ENCODE measurements at regions not wholly inside any gene's neighbourhood (a gene's known extent, or its start where the extent isn't known, plus 50 kb on each side); places are given as distances from the start of the nearest gene placed in this dataset.

DNA sequence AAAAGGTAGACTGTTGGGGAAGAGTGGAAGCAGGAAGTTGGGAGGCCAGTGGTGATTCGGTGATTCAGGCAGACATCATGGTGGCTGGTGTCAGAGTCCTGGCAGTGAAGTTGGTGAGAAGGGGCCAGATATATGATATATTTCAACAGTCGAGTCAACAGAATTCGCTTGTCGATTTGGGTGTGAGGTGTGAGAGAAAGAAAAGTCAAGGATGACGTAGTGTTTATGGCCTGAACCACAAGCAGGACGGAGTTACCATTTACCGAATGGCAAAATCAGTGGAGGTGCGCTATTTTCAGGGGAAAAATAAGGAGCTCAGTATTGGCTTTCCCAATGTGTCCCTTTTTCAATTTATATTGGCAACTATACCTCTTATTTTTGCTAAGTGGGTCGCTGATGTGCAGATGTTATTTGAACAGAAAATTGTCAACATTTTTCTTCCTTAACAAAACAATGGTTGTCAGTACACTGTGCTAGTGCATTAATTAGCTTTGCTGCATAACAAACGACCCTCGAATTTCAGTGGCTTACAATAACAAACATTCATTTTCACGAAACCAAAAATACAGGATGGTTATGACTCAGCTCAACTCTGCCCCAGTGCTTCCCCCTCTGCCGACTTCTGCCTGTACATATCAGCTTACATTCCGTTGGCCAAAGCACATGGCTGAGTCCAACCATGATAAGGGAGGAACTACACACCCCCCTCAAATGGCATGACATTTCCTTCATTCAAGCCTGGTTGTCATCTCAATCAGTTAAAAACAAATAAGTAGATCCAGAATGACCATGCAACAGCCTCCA lies 255.0 kb upstream of the ZFP64 start:
- DNase-seq: no peak
- H3K79me2 ChIP-seq (ENCODE audit: insufficient read depth): no peaks in the 10 kb centered on the region
- H3K4me2 ChIP-seq (ENCODE audit: unreplicated experiment): no peak overlapping the region
- WGBS, 2 experiments (ENCODE audit: low coverage in 1 of 2, low lambda C conversion rate in 2 of 2, missing lambda C conversion rate in 2 of 2): 85 to 88% methylated on average over 14 of the region's 14 CpGs
- no peak overlapping the region for H3K4me3 ChIP-seq
- in situ Hi-C loops (cut with MboI): no loop called here
- no peak overlapping the region for H3K27ac ChIP-seq
- no peaks in the 10 kb centered on the region for H3F3A ChIP-seq (ENCODE audit: insufficient read depth)
- H3K36me3 ChIP-seq (ENCODE audit: low read depth): no peaks in the 10 kb centered on the region
- H3K9me3 ChIP-seq (ENCODE audit: low read depth): no peaks in the 10 kb centered on the region
- no peaks in the 10 kb centered on the region for H3K9me2 ChIP-seq (ENCODE audit: insufficient read depth)
- H3K27me3 ChIP-seq (replicated peaks; ENCODE audit: insufficient read depth): no peaks in the 10 kb centered on the region
- H2AFZ ChIP-seq: no peak overlapping the region
- TF ChIP-seq EZH2phosphoT487 (IDR thresholded peaks at IDR 0.05; ENCODE audit: insufficient read depth, low read depth) (no peak), EZH2 (IDR thresholded peaks at IDR 0.05; ENCODE audit: insufficient read depth, poor library complexity, severe bottlenecking) (no peak)
- H3K9ac ChIP-seq: no peak overlapping the region
- 0 out of 2 replicates have a peak, but pooled peaks cover 4% of the 10 kb centered on the region for H3K4me1 ChIP-seq (ENCODE audit: insufficient read depth)
- H4K20me1 ChIP-seq (ENCODE audit: insufficient read depth): no peaks in the 10 kb centered on the region

DNA sequence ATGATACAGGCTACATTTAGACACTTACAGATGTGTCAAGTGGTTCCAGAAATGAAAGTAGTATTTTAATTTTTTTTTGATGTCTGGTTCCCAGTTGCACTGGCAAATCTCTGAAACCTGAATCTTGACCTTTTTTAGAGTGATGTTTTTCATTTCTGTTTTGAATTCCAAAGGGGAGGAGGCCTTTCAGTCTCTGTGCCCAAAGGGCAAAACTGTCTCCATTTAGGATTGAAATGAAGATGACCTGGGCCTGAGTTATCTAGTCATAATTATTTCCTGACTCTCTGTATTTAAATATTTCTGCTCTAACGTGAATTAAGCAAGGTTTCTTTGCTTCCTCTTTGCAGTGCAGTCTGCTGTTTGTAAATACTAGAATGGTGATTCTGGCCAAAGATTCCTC lies 252.9 kb upstream of the ZFP64 start:
- no peak overlapping the region for H3K27ac ChIP-seq
- H2AFZ ChIP-seq: peak overlapping the region; percentile 31; the same call in 1 of the 2 replicates
- H3K36me3 ChIP-seq (ENCODE audit: low read depth): no peaks in the 10 kb centered on the region
- no peaks in the 10 kb centered on the region for H3F3A ChIP-seq (ENCODE audit: insufficient read depth)
- DNase-seq: no peak
- H3K79me2 ChIP-seq (ENCODE audit: insufficient read depth): no peaks in the 10 kb centered on the region
- H3K9me2 ChIP-seq (ENCODE audit: insufficient read depth): no peaks in the 10 kb centered on the region
- H4K20me1 ChIP-seq (ENCODE audit: insufficient read depth): no peaks in the 10 kb centered on the region
- no peaks in the 10 kb centered on the region for H3K9me3 ChIP-seq (ENCODE audit: low read depth)
- H3K9ac ChIP-seq: no peak overlapping the region
- no peaks in the 10 kb centered on the region for H3K27me3 ChIP-seq (replicated peaks; ENCODE audit: insufficient read depth)
- H3K4me1 ChIP-seq (ENCODE audit: insufficient read depth): 0 out of 2 replicates have a peak, but pooled peaks cover 4% of the 10 kb centered on the region
- TF ChIP-seq EZH2phosphoT487 (IDR thresholded peaks at IDR 0.05; ENCODE audit: insufficient read depth, low read depth): no peak
- no peak for TF ChIP-seq EZH2 (IDR thresholded peaks at IDR 0.05; ENCODE audit: insufficient read depth, poor library complexity, severe bottlenecking)
- H3K4me2 ChIP-seq (ENCODE audit: unreplicated experiment): no peak overlapping the region
- no peak overlapping the region for H3K4me3 ChIP-seq
- whole genome bisulfite sequencing, 2 experiments (ENCODE audit: low coverage in 1 of 2, low lambda C conversion rate in 2 of 2, missing lambda C conversion rate in 2 of 2): 6 to 31% methylated on average over 1 of the region's 1 CpG
- in situ Hi-C loops (cut with MboI): no loop called here

DNA sequence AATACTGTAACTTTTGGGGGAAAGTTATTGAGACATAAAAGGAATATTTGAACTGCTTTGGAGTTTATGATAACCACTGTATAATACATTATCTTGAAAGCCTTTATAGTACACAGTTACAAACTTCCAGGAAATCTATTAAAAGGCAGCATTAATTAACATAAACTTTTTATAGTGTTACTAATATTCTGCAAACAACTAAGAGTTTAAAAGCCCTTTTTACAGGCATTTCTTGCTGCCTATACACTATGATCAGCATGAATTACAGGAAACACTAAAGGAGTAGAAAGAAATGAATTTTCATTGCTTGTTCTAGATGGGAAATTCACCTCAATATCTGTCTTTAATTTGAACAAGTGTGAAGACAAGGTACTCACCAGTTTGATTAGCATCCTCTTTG lies 252.3 kb upstream of the ZFP64 start:
- no peaks in the 10 kb centered on the region for H3K9me2 ChIP-seq (ENCODE audit: insufficient read depth)
- H3K4me1 ChIP-seq (ENCODE audit: insufficient read depth): 0 out of 2 replicates have a peak, but pooled peaks cover 4% of the 10 kb centered on the region
- H3K27ac ChIP-seq: no peak overlapping the region
- H3K9ac ChIP-seq: no peak overlapping the region
- no peak overlapping the region for H3K4me3 ChIP-seq
- H3K36me3 ChIP-seq (ENCODE audit: low read depth): no peaks in the 10 kb centered on the region
- no peaks in the 10 kb centered on the region for H3K9me3 ChIP-seq (ENCODE audit: low read depth)
- no peaks in the 10 kb centered on the region for H3K27me3 ChIP-seq (replicated peaks; ENCODE audit: insufficient read depth)
- peak overlapping the region; percentile 31; the same call in 1 of the 2 replicates for H2AFZ ChIP-seq
- TF ChIP-seq EZH2phosphoT487 (IDR thresholded peaks at IDR 0.05; ENCODE audit: insufficient read depth, low read depth): no peak
- no peak for TF ChIP-seq EZH2 (IDR thresholded peaks at IDR 0.05; ENCODE audit: insufficient read depth, poor library complexity, severe bottlenecking)
- H3K4me2 ChIP-seq (ENCODE audit: unreplicated experiment): no peak overlapping the region
- no peaks in the 10 kb centered on the region for H4K20me1 ChIP-seq (ENCODE audit: insufficient read depth)
- in situ Hi-C loops (cut with MboI): no loop called here
- DNase-seq: no peak
- H3K79me2 ChIP-seq (ENCODE audit: insufficient read depth): no peaks in the 10 kb centered on the region
- H3F3A ChIP-seq (ENCODE audit: insufficient read depth): no peaks in the 10 kb centered on the region

DNA sequence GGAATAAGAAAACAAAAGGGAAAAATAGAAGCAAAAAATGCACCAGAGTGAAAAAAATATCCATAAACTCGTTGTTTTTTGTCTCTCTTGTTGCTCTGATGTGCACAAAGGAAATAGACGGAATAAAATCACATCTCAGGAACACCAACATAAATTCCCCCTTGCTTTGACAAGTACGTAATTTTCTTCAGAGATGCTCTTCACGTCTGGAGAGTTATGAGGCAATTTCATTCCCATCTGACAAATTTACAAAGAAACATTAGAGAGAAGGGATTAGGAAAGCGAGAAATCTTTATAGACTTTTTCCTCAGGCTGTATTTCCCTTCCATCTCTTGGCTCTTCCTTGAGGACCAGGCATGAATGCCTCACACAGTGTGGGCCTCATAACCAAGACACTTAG lies 250.1 kb upstream of the ZFP64 start:
- no peak for DNase-seq
- Histone ChIP-seq H3K27ac (no peak overlapping the region), H4K20me1 (ENCODE audit: insufficient read depth) (no peaks in the 10 kb centered on the region), H3F3A (ENCODE audit: insufficient read depth) (no peaks in the 10 kb centered on the region), H3K79me2 (ENCODE audit: insufficient read depth) (no peaks in the 10 kb centered on the region), H3K27me3 (replicated peaks; ENCODE audit: insufficient read depth) (no peaks in the 10 kb centered on the region), H3K36me3 (ENCODE audit: low read depth) (no peaks in the 10 kb centered on the region), H2AFZ (no peak overlapping the region), H3K4me1 (ENCODE audit: insufficient read depth) (0 out of 2 replicates have a peak, but pooled peaks cover 4% of the 10 kb centered on the region), H3K9me2 (ENCODE audit: insufficient read depth) (no peaks in the 10 kb centered on the region), H3K9ac (no peak overlapping the region), H3K4me2 (ENCODE audit: unreplicated experiment) (no peak overlapping the region), H3K9me3 (ENCODE audit: low read depth) (no peaks in the 10 kb centered on the region), H3K4me3 (no peak overlapping the region)
- TF ChIP-seq EZH2 (IDR thresholded peaks at IDR 0.05; ENCODE audit: insufficient read depth, poor library complexity, severe bottlenecking): no peak
- no peak for TF ChIP-seq EZH2phosphoT487 (IDR thresholded peaks at IDR 0.05; ENCODE audit: insufficient read depth, low read depth)
- in situ Hi-C loops (cut with MboI): no loop called here
- WGBS, 2 experiments (ENCODE audit: low coverage in 1 of 2, low lambda C conversion rate in 2 of 2, missing lambda C conversion rate in 2 of 2): 70 to 72% methylated on average over 5 of the region's 5 CpGs
